GM19372 (cell line): ENCODE measurements at regions not wholly inside any gene's neighbourhood (a gene's known extent, or its start where the extent isn't known, plus 50 kb on each side); places are given as distances from the start of the nearest gene placed in this dataset.
"Not testable (repeated sequence)": the region's sequence is repeated elsewhere in the genome, so short reads cannot be mapped to it uniquely, and the experiment has no call there.

ENCODE experiments used
- ATAC-seq: cut with Tn5 transposase; IDR thresholded peaks from one replicate; pipeline ENCODE4 v1.9.1; 2021; ENCODE audit warnings: mild to moderate bottlenecking, low read depth, moderate library complexity; ENCODE audit not compliant: unreplicated experiment

DNA sequence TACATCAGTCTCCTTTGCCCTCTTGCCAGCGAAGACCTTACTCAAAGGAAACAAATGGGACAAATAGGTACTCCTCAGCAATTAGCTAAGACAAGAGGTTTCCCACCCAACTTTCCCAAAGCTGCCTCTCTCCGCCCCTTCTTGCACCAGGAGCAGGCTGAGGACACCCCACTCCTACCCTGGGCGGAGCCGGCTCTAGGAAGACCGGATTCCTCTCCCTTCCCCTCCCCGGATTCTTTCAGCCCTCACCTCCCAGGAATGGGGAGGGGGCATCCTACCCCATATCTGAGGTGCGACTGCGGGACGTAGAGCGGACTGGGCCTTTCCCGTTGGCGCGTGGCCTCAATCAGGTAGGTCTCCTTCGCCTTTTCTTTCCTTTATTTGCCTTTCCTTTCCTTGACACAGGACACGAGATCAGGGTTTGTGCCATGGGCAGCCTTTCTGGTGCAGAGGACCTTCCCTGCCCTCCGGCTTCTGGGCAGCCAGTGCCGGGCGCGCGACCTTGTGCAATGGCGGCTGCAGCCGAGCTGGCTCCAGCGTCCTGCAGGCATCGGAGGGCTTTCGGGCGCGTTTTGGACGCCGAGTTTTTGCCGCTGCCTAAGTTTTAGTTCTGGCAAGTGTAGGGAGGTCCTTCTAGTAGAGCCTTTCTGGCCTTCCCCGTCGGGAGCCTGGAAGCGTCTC, 279.9 kb downstream of the PLS3 start:
- ATAC-seq: not testable (repeated sequence)

DNA sequence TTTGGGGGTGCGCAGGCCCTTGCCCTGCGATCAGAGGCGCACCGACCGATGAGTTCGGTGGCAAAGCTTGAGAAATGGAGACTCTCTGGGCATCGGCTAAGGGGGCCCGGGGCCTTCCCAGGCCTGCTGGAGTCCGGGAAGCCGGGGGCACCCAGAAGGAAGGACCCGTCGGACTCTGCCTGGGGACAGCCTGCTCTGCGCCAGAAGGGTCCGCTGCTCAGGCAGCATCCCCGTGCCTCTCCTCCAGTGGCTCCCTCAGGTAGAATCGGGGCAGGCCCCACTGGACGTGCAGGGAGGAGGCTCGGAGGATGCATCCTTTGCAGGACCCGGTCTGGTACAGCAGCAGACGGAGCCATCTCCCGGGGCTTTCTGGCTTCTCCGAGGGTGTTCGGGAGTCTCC, 290.0 kb downstream of the PLS3 start:
- not testable (repeated sequence) for ATAC-seq

DNA sequence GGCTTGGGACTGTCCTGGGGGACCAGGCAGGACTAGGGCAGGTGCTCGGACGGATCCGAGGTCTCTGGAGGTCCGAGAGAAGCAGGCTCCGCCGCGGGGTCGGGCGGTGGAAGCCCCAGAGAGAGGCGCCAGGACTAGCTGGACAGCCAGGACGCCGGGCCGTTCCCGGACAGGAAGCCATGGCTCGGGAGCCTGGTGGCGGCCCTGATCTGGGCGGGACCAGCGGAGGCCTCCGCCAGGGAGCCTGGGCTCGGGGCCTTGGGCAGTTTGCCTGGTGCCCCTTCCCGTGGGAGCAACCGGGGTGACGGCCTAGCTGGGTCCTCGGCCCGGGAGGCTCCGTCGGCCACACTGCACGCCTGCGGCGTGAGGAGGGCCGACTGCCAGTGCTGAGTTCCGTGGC, 292.3 kb downstream of the PLS3 start:
- not testable (repeated sequence) for ATAC-seq

DNA sequence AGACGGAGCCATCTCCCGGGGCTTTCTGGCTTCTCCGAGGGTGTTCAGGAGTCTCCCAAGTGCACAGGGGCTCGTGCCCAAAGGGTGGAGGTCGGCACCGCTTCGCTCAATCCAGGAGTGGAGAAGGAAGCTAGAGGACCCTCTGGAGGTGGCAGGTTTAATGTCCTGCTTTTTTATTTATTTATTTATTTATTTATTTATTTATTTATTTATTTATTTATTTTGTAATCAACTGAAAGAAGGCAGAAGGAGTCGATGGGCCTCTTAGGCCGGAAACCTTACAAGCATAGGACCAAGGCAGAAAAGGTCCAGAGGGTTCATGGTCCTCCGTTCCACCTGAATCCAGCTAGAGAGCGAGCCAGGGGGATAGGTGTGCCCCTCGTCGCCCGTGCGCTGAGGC, 289.4 kb upstream of the AGTR2 start:
- not testable (repeated sequence) for ATAC-seq

DNA sequence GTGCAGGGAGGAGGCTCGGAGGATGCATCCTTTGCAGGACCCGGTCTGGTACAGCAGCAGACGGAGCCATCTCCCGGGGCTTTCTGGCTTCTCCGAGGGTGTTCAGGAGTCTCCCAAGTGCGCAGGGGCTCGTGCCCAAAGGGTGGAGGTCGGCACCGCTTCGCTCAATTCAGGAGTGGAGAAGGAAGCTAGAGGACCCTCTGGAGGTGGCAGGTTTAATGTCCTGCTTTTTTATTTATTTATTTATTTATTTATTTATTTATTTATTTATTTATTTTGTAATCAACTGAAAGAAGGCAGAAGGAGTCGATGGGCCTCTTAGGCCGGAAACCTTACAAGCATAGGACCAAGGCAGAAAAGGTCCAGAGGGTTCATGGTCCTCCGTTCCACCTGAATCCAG, 286.4 kb upstream of the AGTR2 start:
- ATAC-seq: not testable (repeated sequence)

DNA sequence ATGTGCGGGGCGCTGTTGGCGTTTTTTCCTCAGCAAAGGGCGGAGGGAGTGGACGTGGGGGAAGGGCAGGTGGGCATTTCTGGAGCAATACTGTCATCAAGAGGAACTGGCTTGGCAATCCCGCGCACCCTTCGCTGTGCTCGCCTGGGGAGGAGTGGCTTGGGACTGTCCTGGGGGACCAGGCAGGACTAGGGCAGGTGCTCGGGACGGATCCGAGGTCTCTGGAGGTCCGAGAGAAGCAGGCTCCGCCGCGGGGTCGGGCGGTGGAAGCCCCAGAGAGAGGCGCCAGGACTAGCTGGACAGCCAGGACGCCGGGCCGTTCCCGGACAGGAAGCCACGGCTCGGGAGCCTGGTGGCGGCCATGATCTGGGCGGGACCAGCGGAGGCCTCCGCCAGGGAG, 282.5 kb upstream of the AGTR2 start:
- ATAC-seq: not testable (repeated sequence)

DNA sequence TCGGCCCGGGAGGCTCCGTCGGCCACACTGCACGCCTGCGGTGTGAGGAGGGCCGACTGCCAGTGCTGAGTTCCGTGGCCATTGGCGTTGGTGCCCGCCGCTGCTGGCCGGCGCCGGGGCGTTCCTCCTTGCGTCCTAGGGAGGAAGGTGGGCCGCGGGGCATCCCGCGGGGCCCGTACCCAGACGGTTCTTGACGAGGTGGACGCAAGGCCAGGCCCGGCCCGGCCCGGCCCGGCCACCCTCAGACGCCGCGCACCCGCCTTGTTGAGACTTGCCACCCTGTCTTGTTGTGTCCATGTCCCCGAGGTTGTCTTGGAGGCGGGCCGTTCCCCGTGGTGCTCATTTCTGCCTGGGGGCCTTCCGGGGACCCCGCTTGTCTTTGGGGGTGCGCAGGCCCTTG, 282.0 kb upstream of the AGTR2 start:
- not testable (repeated sequence) for ATAC-seq

DNA sequence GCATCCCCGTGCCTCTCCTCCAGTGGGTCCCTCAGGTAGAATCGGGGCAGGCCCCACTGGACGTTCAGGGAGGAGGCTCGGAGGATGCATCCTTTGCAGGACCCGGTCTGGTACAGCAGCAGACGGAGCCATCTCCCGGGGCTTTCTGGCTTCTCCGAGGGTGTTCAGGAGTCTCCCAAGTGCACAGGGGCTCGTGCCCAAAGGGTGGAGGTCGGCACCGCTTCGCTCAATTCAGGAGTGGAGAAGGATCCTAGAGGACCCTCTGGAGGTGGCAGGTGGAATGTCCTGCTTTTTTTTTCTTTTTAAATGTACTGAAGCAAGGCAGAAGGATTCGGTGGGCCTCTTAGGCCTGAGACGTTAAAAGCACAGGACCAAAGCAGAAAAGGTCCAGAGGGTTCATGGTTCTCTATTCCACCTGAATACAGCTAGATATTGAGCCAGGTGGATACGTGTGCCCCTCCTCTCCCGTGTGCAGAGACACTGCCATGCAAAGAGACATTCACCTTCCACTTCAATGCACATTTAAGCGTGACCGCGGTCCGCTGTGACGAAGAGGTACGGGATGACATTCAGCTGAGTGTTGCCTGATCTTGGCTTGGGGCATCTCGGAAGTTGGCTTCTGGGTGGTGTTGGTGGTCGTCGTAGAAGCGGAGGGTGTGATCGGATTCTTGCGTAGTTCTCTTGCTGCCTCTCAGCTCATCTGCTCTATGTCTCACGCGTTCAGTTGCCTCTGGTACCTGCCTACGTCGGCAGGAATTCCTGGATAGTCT, 281.2 kb upstream of the AGTR2 start:
- ATAC-seq: no peak

DNA sequence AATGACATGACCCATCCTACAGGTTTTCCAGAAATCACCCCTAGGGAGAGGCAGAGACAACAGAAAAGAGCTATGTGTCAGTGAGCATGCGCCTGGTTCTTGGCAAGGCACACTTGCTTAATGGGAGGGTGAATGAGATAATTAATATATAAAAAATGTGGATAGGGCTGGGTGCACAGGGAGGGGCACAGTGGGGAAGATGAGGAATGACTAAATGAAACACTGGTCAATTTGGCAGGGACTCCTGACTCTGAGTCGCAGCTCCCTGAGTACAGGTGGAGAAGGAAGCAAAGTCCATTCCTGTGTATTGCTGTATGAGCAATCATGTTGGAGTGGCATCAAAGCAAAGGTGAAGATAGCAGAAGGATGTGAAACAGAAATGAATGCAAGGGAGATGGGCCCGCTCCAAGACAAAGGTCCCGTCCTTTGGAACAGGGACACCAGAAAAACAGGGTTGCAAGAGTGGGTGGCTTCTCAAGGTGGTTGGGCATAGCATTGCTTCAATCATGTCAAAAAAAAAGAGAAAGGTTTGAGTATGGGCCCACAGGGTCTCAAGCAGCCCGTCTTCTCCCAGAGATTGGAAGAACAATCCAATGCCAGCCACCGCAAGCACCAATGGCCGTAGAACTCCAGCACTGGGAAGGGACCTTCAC, 278.4 kb upstream of the AGTR2 start:
- ATAC-seq: no peak

DNA sequence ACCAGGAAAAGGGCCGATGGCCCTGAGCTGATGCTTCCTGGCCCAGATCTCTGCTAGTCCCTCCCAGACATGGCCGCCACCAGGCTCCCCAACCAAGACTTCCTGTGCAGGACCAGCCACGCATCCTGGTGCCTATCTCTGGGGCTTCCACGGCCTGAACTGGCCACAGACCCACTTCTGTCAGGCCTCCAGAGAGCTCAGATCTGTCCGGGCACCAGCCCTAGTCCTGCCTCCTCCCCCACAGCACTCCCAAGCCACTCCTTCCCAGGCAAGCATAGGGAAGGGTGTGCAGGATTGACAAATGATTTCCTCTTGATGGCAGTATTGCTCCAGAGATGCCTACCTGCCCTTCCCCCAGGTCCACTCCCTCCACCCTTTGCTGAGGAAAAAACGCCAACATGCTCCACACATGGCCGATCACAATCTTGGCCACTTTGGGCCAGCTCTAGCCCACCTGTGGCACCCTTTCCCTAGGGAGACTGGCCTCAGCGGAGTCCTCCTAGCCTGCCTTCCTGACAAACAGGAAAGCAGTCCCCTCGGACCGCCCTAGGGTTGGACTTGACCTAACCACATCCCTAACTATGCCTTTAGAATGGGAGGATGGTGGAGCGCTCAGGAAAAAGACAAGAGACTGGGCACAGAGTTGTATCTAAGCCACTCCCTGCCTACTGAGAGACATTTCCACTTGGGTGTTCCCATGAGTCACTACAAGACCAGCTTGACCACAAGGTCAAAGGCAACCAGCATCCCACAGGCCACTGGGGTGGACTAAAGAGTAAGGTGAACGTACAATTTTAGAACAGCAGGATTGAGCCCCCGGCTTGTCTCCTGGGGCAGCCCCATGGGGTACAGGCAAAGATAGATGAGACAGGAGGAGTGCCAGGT, 277.5 kb upstream of the AGTR2 start:
- no peak for ATAC-seq

DNA sequence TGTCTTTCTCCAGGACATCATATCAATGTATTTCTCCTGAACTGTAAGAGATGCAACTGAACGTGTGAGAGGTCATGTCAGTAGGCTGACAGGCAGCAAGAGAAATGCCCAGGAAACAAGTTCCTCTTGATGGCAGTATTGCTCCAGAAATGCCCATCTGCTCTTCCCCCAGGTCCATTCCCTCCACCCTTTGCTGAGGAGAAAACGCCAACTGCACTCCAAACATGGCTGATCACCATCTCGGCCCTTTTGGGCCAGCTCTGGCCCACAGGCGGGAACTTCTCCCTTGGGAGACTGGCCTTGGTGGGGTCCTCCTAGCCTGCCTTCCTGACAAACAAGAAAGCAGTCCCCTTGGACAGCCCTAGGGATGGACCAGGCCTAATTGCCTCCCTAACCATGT, 276.5 kb upstream of the AGTR2 start:
- ATAC-seq: no peak

DNA sequence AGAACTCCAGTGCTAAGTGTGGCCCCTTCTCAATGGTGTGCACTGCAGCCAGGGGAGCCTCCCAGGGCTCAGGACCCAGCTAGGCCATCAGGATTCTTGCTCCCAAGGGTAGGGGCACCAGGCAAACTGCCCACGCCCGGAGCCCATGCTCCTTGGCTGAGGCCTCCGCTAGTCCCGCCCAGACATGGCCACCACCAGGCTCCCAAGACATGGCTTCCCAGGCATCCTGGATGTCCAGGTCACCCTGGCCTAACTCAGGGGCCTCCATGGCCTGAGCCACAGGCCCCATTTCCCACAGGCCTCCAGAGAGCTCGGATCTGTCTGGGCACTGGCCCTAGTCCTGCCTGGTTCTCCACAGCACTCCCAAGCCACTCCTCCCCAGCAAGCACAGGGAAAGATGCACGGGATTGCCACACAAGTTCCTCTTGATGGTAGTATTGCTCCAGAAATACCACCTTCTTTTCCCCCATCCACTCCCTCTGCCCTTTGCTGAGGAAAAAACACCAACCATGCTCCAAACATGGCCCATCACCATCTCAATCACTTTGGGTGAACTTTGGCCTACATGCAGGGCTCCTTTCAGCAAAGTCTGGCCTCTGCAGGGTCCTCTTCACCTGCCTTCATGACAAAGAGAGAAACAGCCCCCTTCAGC, 274.7 kb upstream of the AGTR2 start:
- ATAC-seq: no peak

DNA sequence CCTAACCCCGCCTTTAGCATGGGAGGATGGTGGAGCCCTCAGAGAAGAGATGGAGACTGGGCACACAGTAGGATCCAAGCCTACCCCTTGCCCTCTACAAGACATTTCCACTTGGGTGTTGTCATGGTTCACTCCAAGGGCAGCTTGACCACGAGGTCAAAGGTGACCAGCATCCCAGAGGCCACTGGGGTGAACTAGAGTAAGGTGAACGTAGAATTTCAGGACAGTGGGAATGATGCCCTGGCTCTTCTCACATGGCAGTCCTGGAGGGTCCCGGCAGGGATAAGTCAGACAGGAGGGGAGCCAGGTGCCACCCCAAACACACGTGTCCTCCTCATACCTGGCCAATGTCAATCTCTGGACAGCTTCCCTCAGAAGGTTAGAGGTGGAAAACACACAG, 274.2 kb upstream of the AGTR2 start:
- no peak for ATAC-seq

DNA sequence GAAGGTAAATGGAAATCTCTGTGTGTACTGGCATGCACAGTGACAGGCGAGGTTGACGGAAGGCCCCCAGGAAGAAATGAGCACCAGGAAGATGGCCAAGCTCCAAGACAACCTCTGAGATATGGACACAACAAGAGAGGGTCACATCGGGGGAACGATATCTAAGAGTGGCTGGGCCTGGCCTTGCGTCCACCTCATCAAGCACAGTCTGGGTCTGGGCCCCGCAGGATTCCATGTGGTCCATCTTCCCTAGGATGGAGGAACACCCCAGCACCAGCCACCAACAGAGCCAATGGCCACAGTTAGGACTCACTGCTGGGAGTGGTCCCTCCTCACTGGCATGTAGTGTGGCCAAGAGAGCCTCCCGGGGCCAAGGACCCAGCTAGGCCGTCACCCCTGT, 272.6 kb upstream of the AGTR2 start:
- ATAC-seq: no peak

DNA sequence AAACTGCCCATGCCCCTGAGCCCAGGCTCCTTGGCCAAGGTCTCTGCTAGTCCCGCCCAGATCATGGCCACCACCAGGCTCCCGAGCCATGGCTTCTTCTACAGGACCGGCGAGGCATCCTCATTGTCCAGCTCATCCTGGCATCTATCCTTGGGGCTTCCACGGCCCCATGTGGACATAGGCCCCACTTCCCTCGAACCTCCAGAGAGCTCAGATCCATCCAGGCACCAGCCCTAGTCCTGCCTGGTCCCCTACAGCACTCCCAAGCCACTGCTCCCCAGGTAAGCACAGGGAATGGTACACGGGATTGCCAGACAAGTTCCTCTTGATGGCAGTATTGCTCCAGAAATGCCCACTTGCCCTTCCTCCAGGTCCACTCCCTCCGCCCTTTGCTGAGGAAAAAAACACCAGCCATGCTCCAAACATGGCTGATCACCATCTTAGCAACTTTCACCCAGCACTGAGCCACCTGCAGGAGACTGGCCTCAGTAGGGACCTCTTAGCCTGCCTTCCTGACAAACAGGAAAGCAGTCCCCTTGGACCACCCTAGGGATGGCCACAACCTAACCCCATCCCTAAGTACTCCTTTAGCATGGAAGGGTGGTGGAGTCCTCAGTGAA, 272.1 kb upstream of the AGTR2 start:
- ATAC-seq: no peak

DNA sequence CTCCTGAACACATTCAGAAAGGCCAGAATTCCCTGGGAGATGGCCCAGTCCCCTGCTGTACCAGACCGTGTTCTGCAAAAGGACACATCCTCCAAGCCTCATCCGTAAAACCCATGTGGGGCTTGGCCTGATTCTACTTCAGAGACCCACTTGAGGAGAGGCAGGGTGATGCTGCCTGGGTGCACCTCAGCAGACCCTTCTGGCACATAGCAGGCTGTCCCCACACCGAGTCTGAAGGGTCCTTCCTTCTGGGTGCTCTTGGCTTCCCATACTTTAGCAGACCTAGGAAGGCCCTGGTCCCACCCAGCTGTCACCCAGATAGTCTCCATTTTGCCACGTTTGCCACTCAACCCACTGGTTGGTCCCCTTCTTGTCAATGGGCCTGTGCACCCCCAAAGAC, 270.1 kb upstream of the AGTR2 start:
- ATAC-seq: no peak

DNA sequence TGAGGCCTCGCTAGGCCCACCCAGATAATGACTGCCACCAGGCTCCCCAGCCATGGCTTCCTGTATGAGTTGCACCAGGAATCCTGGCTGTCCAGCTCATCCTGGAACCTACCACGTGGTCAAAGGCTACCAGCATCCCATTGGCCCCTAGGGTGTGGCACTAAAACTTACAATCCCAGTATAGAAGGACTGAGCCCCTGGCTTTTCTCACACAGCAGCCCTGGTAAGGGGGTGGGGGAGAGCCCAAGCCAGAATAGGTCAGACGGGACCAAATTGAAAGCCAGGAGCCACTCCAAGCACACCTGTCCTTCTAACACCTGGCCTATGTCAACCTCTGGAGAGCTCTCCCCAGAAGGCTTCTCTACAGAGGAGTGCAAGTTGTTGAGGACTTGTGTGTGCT, 269.3 kb upstream of the AGTR2 start:
- no peak for ATAC-seq

DNA sequence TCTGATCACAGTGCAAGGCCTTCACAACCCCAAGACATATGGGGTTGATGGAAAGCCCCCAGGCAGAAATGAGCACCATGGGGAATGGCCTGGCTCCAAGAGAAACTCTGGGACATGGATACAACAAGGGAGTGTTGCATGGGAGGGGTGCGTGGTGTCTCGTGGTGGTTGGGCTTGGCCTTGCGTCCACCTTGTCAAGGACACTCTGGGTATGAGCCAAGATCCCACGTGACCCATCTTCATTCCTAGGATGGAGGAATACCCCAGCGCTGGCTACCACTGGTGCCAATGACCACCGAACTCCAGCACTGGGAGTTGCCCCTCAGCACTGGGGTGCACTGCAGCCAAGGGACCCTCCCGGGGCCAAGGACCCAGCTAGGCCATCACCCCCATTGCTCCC, 267.5 kb upstream of the AGTR2 start:
- no peak for ATAC-seq

DNA sequence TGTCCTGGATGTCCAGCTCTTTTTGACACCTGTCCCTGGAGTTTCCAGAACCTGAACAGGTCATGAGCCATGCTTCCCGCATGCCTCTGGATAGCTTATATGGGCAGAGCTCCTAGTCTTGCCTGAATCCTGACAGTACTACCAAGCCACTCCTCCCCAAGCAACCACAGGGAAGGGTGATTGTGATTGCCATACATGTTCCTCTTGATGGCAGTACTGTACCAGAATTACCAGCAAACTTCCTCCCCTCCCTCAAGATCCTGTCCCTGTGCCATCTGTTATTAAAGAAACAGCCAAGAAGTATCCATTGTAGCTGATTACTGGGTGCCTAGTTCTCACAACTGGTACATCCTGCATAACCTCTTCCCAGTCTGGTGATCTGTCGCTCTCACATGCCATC, 264.3 kb upstream of the AGTR2 start:
- ATAC-seq: no peak

DNA sequence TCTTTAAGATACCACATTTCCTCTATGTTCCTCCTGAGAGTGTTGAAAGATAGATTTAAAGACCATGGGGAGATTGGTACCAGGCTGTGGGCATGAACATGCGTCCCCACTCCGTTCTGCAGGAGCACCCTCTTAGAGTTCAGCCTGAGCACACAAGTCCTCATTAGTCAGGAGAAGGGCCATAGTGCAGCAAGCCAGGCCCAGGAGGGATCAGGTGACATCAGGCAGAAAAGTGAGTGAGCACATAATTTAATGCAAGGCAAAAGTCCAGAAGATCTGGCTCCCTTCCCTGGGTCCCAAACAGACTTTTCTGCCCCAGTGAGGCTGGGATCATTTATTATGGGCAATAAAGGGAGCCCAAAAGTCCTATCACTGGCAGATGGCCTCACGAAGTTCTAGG, 263.7 kb upstream of the AGTR2 start:
- ATAC-seq: no peak
